ENCODE measurements at regions not wholly inside any gene's neighbourhood (a gene's known extent, or its start where the extent isn't known, plus 50 kb on each side); places are given as distances from the start of the nearest gene placed in this dataset.

- FAIRE-seq, result no peak
- Mint-ChIP-seq H3K4me3 (ENCODE audit: unreplicated experiment) (no peak overlapping the region), H3K27me3 (ENCODE audit: low read depth, unreplicated experiment) (peaks cover 57% of the 10 kb centered on the region)
These were observed 66.5 kb downstream of the ADRA2C start for GRCh38 chr4:3832536-3833220.

GRCh38 chr4:3833326-3833989 lies 67.3 kb downstream of the ADRA2C start:
- Mint-ChIP-seq H3K4me1 (ENCODE audit: low read depth, unreplicated experiment) (no peaks in the 10 kb centered on the region), H3K4me3 (ENCODE audit: unreplicated experiment) (no peak overlapping the region), H3K27me3 (ENCODE audit: low read depth, unreplicated experiment) (peaks cover 62% of the 10 kb centered on the region), H3K36me3 (ENCODE audit: low read depth, unreplicated experiment) (no peaks in the 10 kb centered on the region), H3K27ac (ENCODE audit: unreplicated experiment) (no peak overlapping the region), H3K9me3 (ENCODE audit: unreplicated experiment) (peaks cover 8% of the 10 kb centered on the region)
- H3K4me2 ChIP-seq (ENCODE audit: low read length), result no peak overlapping the region
- H3K9ac ChIP-seq (ENCODE audit: low read length), result no peak overlapping the region
- H3K27me3 ChIP-seq (ENCODE audit: insufficient read depth, low read length), result no peaks in the 10 kb centered on the region
- no peaks in the 10 kb centered on the region for H3K4me1 ChIP-seq (ENCODE audit: insufficient read depth, low read length)
- no peaks in the 10 kb centered on the region for H3K79me2 ChIP-seq (ENCODE audit: insufficient read depth, low read length)
- H3K4me3 ChIP-seq (ENCODE audit: insufficient read depth, low read depth, low read length), result no peak overlapping the region
- FAIRE-seq (no peak), DNase-seq (ENCODE audit: low read depth) (no peak)
- H3K9me3 ChIP-seq (ENCODE audit: insufficient read depth, low read depth, low read length), result no peaks in the 10 kb centered on the region
- no peak overlapping the region for H3K27ac ChIP-seq (ENCODE audit: low read depth, low read length)
- H2AFZ ChIP-seq (ENCODE audit: low read depth, low read length), result no peak overlapping the region
- TF ChIP-seq EZH2 (IDR thresholded peaks at IDR 0.05; ENCODE audit: insufficient read depth, low read length), result no peak
- TF ChIP-seq, protein P1, sequence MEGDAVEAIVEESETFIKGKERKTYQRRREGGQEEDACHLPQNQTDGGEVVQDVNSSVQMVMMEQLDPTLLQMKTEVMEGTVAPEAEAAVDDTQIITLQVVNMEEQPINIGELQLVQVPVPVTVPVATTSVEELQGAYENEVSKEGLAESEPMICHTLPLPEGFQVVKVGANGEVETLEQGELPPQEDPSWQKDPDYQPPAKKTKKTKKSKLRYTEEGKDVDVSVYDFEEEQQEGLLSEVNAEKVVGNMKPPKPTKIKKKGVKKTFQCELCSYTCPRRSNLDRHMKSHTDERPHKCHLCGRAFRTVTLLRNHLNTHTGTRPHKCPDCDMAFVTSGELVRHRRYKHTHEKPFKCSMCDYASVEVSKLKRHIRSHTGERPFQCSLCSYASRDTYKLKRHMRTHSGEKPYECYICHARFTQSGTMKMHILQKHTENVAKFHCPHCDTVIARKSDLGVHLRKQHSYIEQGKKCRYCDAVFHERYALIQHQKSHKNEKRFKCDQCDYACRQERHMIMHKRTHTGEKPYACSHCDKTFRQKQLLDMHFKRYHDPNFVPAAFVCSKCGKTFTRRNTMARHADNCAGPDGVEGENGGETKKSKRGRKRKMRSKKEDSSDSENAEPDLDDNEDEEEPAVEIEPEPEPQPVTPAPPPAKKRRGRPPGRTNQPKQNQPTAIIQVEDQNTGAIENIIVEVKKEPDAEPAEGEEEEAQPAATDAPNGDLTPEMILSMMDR (IDR thresholded peaks at IDR 0.05; ENCODE audit: insufficient read depth, low read depth, low read length), result no peak
- H4K20me1 ChIP-seq (ENCODE audit: insufficient read depth, low read length), result no peaks in the 10 kb centered on the region
- no peaks in the 10 kb centered on the region for H3K36me3 ChIP-seq (ENCODE audit: insufficient read depth, low read length)

More at GRCh38 chr4:3832536-3833220, 66.5 kb downstream of the ADRA2C start:
- no peak overlapping the region for H3K27ac Mint-ChIP-seq (ENCODE audit: unreplicated experiment)
- no peak overlapping the region for H3K9ac ChIP-seq (ENCODE audit: low read length)
- H3K79me2 ChIP-seq (ENCODE audit: insufficient read depth, low read length), result no peaks in the 10 kb centered on the region
- no peak for TF ChIP-seq EZH2 (IDR thresholded peaks at IDR 0.05; ENCODE audit: insufficient read depth, low read length)
- TF ChIP-seq, protein P1 (IDR thresholded peaks at IDR 0.05; ENCODE audit: insufficient read depth, low read depth, low read length), result no peak
- no peak overlapping the region for H3K27ac ChIP-seq (ENCODE audit: low read depth, low read length)
- no peaks in the 10 kb centered on the region for H3K9me3 ChIP-seq (ENCODE audit: insufficient read depth, low read depth, low read length)
- no peaks in the 10 kb centered on the region for H3K4me1 Mint-ChIP-seq (ENCODE audit: low read depth, unreplicated experiment)
- H3K36me3 Mint-ChIP-seq (ENCODE audit: low read depth, unreplicated experiment), result no peaks in the 10 kb centered on the region
- no peak overlapping the region for H2AFZ ChIP-seq (ENCODE audit: low read depth, low read length)
- no peaks in the 10 kb centered on the region for H4K20me1 ChIP-seq (ENCODE audit: insufficient read depth, low read length)
- H3K9me3 Mint-ChIP-seq (ENCODE audit: unreplicated experiment), result peaks cover 4% of the 10 kb centered on the region
- H3K36me3 ChIP-seq (ENCODE audit: insufficient read depth, low read length), result no peaks in the 10 kb centered on the region
- no peaks in the 10 kb centered on the region for H3K27me3 ChIP-seq (ENCODE audit: insufficient read depth, low read length)
- no peak for DNase-seq (ENCODE audit: low read depth)
- H3K4me1 ChIP-seq (ENCODE audit: insufficient read depth, low read length), result no peaks in the 10 kb centered on the region
- no peak overlapping the region for H3K4me2 ChIP-seq (ENCODE audit: low read length)
- H3K4me3 ChIP-seq (ENCODE audit: insufficient read depth, low read depth, low read length), result no peak overlapping the region

GRCh38 chr4:3834186-3834662 lies 68.0 kb downstream of the ADRA2C start:
- TF ChIP-seq EZH2 (IDR thresholded peaks at IDR 0.05; ENCODE audit: insufficient read depth, low read length), result no peak
- TF ChIP-seq, protein P1 (IDR thresholded peaks at IDR 0.05; ENCODE audit: insufficient read depth, low read depth, low read length), result no peak
- H3K27me3 Mint-ChIP-seq (ENCODE audit: low read depth, unreplicated experiment), result peaks cover 56% of the 10 kb centered on the region
- no peak for DNase-seq (ENCODE audit: low read depth)

More at GRCh38 chr4:3834186-3834662, 68.0 kb downstream of the ADRA2C start:
- H3K9ac ChIP-seq (ENCODE audit: low read length), result no peak overlapping the region
- H3K4me1 ChIP-seq (ENCODE audit: insufficient read depth, low read length), result no peaks in the 10 kb centered on the region
- H3K79me2 ChIP-seq (ENCODE audit: insufficient read depth, low read length), result no peaks in the 10 kb centered on the region
- H3K27ac Mint-ChIP-seq (ENCODE audit: unreplicated experiment), result no peak overlapping the region
- H3K36me3 Mint-ChIP-seq (ENCODE audit: low read depth, unreplicated experiment), result no peaks in the 10 kb centered on the region
- H3K4me3 ChIP-seq (ENCODE audit: insufficient read depth, low read depth, low read length), result no peak overlapping the region
- no peaks in the 10 kb centered on the region for H4K20me1 ChIP-seq (ENCODE audit: insufficient read depth, low read length)
- H3K36me3 ChIP-seq (ENCODE audit: insufficient read depth, low read length), result no peaks in the 10 kb centered on the region
- no peaks in the 10 kb centered on the region for H3K9me3 ChIP-seq (ENCODE audit: insufficient read depth, low read depth, low read length)
- H3K4me1 Mint-ChIP-seq (ENCODE audit: low read depth, unreplicated experiment), result no peaks in the 10 kb centered on the region
- H3K4me3 Mint-ChIP-seq (ENCODE audit: unreplicated experiment), result no peak overlapping the region
- no peaks in the 10 kb centered on the region for H3K27me3 ChIP-seq (ENCODE audit: insufficient read depth, low read length)
- H3K4me2 ChIP-seq (ENCODE audit: low read length), result no peak overlapping the region
- FAIRE-seq, result no peak
- peaks cover 10% of the 10 kb centered on the region for H3K9me3 Mint-ChIP-seq (ENCODE audit: unreplicated experiment)
- H2AFZ ChIP-seq (ENCODE audit: low read depth, low read length), result no peak overlapping the region
- H3K27ac ChIP-seq (ENCODE audit: low read depth, low read length), result no peak overlapping the region
